Cardiac fibroblast (primary cell): ENCODE measurements at regions not wholly inside any gene's neighbourhood (a gene's known extent, or its start where the extent isn't known, plus 50 kb on each side); places are given as distances from the start of the nearest gene placed in this dataset.

ENCODE experiments used
- DNase-seq, 2 donors: peaks; one replicate each; pipeline versions ENCODE4 v3.0.0 to v3.0.0-alpha.2; 2010; ENCODE audit warnings: low read depth in 2 of 2
- H3K4me3 ChIP-seq, 2 donors: replicated peaks in 1 of 2; 1 replicate in 1 of 2; 2 replicates in 1 of 2; pipeline ENCODE4 v1.5.1; 2011; ENCODE audit warnings: low read depth in 2 of 2, low read length in 2 of 2, mild to moderate bottlenecking in 2 of 2, moderate library complexity in 1 of 2
- CTCF ChIP-seq: IDR thresholded peaks from one replicate; pipeline ENCODE4 v1.5.1; 2011; ENCODE audit warnings: low read depth, mild to moderate bottlenecking, low read length, inconsistent platforms

- DNase-seq, result peak in 1 of 2 donors; percentile 46
- TF ChIP-seq CTCF, result no peak
- no peak overlapping the region for H3K4me3 ChIP-seq
These were observed 470.7 kb upstream of the KLF6 start for GRCh38 chr10:4255751-4256150.

DNA sequence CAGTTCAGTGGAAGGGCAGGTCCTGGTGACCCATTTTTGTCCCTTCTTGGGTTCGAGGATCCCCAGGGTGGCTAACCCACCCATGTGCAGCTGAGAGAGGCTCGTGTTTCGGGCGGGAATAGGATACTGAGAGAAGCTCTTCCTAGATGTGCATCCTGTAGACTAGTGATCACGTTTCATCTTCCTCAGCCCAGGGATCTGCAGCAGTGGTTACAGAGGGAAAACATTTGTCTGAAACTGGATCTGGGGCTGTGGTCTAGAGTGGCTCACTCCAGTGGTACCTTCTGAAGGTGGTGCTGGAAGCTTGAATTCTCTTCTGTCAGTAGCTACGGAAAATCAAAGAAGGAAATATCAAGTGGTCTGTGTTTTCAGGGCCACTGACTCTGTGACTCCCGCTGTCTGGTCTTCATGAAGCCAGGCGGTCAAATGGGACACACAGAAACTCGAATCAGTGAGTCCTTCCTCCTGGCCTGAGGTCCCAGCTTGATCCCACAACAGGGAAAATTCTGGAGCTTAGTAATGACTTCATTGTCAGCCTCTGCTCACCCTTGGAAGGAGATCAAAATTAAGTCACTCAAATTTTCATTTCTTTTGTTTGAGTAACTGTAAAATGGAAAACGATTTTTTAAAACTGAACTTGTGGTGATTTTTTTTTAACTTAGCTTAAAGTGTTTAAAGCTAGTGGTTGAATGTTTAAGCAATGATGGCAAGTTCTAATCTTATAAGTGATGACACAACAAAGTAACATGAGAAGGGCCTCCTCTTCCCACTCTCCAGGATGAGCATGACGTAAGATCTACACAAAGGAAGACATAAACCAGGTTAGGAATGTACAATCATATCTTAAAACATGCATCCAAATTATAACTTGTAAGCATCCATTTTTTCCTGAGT, 469.3 kb upstream of the KLF6 start:
- peak; percentile 88 to 90 for DNase-seq
- H3K4me3 ChIP-seq, result no peak overlapping the region
- TF ChIP-seq CTCF, result no peak

DNA sequence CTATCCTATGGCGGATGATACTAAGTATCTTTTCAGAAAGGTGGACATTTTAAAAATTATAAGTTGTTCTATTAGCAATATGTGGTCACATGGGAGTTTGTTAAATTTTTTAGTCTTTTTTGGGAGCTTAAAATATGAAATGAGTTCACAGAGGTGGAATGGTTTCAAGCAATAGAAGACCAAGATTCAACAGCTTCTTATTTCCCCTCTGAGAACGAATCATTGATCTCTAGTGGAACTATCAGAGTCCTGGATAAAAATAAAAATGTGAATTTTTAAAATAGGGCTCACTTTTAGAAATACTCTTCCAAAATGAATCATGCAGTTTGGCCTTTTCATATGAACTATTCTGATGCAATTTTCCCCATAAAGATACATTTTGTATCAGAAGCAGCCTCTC, 467.7 kb upstream of the KLF6 start:
- H3K4me3 ChIP-seq, result no peak overlapping the region
- no peak for TF ChIP-seq CTCF
- no peak for DNase-seq

DNA sequence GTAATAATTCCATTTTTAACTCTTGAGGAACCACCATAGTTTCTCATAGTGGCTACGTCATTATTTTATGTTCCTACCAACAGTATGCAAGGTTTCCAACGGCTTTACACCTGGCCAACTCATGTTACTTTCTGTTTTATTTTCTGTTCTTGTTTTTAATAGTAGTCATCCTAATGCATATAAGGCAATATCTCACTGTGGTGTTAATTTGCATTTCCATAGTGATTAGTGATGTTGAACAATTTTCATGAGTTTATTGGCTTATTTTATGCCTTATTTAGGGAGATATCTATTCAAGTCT, 465.5 kb upstream of the KLF6 start:
- DNase-seq, result no peak
- TF ChIP-seq CTCF, result no peak
- no peak overlapping the region for H3K4me3 ChIP-seq

- no peak overlapping the region for H3K4me3 ChIP-seq
- no peak for DNase-seq
- TF ChIP-seq CTCF, result no peak
These were observed 465.0 kb upstream of the KLF6 start for GRCh38 chr10:4249841-4250586.

GRCh38 chr10:4247379-4247778, 462.4 kb upstream of the KLF6 start:
- DNase-seq, result no peak

More at GRCh38 chr10:4247379-4247778, 462.4 kb upstream of the KLF6 start:
- H3K4me3 ChIP-seq, result peak overlapping the region in 1 of 2 donors; percentile 27
- TF ChIP-seq CTCF, result no peak
